NCI-H524 (cell line): ENCODE measurements at regions not wholly inside any gene's neighbourhood (a gene's known extent, or its start where the extent isn't known, plus 50 kb on each side); places are given as distances from the start of the nearest gene placed in this dataset.

Experiments
- DNase-seq, 2 experiments: peaks; one replicate each; lab custom pipeline; 2025; lab: John Stamatoyannopoulos, UW

DNA sequence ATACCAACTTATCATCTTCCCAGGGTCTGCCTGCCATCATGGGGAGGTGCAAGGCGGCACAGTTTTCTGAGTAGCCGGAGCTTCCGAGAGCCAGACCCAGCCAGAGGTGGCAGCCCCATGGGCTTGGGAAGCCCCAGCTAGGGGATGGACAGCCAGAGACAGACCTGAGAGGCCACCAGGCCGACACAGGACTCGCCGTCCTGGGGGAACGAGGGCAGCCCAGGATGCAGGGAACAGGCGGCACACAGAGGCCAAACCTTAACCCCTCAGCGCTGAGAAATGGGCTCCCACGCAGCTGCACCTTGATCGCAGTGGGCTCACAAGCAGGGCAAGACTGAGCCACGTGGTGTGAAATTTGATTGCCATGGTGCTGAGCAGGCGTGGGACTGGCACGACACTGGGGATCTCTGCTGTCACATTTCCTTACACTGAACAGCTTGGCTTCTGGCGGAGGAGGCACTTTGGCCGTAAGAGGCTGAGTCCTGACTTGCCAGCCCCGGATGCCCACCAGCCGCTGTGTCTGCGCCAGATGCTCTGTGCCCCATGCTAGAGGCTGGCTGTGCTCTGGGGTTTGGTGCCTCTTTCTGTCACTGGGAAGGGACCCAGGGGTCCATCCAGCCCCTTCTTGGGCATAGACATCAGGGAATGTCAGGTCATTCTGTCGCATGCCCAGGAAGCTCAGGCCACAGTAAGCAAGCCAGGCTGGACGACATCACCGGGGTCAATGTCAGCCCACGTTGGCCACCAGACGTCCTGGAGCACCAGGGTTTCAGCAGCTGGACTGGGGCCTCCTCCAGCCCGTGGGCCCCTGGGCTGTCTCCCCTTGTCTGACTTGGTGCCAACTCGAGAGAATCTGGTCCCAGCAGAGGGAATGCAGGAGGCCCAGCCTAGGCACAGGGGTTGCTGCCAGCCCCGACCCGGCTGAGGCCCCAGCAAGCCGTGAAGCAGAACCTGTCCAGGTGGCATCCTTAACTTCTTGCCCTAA, 312.1 kb upstream of the MYT1L start:
- DNase-seq, result peak; percentile 36 to 73

DNA sequence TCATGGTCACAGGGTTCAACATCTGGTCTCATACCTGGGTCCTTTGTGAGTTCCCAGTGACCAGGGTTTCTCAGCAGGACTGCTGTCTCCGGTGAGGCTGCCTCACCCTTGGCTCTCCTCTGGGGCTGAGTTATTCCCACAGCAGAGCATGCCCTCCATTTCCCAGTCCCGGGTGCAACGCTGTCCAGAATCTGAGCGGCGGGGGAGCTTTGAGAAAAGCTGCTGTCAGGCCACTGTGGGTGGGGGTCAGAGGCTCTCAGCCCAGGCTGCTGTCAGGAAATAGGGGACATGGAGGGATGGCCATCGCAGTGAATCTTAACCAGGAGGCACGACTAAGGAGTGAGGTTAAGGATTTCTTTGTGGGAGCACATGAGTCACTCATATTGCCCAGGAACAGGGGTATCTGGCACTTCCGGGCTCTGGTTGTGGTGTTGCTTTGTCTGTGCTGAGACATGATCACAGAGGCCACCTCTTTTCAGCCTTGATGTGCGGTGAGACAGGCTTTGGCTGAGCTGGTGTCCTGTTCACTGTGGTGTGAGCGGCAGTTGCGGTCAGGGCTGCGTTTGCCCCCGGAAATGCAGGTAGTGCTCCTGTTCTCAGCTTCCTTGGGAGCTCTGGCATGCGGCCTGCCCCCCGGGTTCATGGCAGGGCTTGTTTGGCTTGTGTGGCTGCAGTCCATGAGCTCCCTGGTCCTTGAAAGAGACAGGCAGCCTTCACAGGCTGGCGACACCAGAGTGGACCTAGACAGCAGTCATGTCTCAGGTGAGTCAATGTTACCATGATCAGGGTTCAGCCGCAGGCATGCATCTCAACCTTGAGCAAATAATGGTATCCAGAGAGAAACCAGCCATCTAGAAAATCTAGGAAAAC, 310.7 kb upstream of the MYT1L start:
- no peak for DNase-seq

DNA sequence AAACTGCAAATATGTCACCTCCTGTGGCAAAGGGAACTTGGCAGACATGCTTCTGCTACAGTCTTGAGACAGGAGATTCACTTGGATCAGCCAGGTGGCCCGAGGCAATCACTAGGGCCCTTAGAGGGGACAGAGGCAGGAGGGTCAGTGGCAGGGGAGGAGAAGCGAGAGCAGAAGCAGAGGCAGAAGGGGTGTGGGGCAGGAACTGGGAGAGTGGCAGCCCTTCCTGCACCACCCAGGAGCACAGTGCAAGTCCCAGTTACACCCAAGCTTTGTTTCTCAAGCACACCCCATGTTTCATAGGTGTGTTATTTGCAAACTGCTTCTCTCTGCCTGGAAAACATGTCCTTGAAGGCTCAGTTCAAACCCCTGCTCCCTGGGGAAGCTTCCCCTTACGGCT, 309.7 kb upstream of the MYT1L start:
- DNase-seq, result peak in 1 of 2 experiments; percentile 41

DNA sequence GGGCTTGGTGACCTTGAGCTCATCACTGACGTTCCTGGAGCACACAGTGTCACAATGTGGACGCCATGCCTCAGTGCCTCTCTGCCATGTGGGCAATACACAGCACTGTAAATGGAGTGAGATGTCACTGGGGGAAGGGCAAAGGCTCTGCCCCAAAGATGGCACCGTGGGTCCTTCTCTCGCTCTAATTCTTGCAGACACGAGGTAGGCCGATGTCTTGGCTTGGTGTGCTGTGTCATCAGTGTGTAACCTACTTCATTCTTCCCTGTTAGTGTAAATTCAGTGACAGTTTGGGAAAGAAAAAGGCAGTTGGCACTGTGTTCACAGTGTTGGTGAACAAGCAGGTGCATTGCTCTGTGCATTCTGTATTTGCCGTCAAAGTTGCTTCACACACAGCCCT, 309.3 kb upstream of the MYT1L start:
- DNase-seq, result peak in 1 of 2 experiments; percentile 41

DNA sequence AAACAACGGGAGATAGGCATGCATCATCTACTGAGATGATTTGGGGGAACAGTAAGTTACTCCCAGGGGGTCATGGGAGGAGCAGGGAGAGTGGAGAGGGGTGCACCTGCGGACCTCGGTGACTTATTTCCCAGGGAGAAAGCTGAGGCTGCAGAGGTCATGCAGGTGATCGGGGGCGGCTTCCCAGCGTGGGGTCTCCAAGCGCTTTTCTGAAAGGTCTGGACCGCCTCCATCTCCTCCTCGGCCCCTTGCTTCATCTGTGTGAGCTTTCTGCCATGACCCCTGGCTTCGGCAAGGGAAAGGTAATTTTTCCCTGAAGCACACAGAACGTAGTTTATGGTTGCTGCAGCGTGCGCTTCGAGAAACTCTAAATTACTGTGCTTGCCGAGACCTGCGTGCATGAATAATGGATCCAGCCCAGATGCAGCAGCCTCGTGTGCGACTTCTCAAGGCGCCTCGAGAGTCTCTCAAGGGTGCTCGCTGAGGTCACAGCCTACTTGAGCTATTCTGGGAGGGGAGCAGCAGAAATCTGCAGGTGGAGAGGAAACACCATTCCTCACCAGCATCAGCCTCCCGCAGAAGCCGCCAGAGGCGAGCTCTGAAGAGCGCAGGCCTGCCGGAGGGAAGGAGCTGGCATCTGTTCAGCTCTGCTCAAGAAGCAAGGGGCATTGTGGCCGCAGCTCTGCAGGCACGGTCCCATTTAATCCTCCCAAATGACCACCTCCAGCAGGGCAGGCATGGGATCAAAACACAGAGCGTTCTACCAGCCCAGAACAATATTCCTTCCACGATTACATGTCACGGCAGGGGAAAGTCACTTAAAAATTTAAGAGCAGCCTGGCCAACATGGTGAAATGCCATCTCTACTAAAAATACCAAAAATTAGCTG, 308.4 kb upstream of the MYT1L start:
- DNase-seq, result peak; percentile 85 to 98

DNA sequence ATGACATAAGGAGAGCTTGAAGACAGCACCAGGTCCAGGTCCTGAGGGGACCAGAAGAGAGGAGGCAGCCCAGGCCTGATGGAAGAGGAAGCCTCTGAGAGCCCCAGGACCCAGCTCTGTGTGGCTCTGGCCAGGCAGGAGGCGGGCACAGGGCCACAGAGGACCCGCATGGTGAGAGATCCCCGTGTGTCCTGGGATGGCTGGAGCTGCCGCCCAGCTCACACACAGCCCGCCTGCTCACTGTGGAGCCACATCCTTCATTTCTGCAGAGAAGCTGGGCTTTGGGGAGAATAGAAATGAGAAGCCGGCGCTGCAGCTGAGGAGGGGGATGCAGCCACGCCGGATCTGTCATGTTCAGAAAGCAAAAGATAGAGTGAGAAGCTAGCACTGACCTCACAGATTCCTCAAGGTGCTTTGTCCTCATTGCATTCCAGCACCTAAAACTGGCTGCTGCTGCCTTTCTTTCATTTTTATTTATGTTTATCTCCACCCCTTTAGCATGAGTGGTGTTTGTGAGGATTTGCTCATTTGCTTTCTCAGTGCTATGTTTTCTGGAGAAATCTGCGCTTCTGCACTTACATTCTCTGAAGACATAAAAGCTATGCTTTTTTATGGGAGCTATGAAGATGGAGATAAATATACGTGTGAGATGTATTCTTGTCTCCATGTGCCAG, 307.6 kb upstream of the MYT1L start:
- DNase-seq, result no peak

DNA sequence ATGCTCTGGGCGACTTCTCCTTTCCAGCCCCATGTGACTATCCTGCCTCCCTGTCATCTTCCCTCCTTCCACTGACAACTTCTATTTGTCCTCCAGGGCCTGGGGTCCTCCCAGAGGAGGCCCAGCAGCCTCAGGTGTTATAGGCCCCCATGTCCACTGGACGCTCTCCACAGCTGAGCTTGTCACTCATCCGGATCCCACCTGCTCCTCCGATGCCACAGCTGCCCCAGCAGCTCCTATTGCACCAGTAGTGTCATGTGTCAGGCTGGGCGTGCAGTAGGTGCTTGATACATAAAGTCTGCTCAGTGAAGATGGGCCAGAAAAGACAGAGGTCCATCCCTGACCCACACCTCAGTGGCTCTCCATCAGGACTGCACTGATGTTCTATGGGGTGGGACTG, 305.7 kb upstream of the MYT1L start:
- peak; percentile 43 to 88 for DNase-seq

DNA sequence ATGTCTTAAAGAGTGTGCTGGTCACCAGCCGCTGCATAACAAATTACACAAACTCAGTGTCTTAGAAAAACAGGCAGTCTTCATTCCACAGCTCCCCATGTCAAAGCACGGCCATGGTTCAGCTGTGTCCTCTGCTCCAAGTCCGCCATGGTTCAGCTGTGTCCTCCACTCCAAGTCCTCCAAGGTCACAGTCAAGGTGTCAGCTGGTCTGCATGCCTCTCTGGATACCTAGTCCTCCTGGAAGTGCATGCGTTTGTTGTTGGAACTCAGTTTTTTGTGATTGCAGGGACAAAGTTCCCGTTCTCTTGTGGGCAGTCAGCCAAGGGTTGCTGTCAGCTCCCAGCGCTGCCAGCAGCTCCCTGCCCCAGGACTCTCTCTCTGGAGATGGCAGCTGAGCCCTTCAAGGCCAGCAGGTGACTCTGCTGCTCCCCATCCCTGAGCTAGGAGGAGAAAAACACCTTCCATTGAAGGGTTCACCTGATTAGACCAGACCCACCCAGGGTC, 304.0 kb upstream of the MYT1L start:
- no peak for DNase-seq

DNA sequence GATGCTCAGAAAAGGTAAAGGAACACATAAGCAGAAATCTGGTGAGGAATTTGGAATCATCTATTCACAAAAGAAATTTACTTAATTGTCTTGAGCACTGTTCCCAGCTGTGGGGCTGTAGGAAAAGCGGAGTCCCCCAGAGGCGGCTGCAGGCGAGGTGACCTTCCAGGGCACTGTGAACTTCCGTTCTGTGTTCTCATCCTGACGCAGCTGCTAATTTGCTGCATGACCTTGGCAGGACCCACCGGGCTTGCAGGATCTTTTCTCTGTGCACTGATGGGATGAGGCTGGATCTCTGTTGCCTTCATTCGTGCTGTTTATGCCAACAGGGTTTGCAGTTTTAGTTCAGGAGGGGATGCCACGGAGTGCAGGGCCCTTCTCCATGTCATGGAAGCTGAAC, 301.9 kb upstream of the MYT1L start:
- DNase-seq, result no peak

DNA sequence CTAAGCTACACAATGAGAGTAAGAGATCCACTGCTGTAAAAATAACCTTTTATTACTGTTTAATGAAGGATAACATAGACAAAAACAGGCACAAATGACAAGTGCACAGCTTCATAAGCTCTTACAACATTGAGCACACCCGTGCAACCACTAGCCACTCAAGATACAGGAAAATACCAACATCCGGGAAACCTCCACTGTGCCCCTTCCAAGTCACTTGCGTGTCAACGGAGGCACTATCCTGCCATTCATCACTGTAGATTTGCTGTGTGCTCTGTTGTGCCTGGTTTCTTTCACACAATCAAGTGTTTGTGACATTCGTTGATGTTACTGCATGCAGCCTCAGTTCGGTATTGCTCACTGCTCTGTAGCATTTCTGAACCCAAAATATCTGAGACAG, 292.9 kb upstream of the MYT1L start:
- no peak for DNase-seq

DNA sequence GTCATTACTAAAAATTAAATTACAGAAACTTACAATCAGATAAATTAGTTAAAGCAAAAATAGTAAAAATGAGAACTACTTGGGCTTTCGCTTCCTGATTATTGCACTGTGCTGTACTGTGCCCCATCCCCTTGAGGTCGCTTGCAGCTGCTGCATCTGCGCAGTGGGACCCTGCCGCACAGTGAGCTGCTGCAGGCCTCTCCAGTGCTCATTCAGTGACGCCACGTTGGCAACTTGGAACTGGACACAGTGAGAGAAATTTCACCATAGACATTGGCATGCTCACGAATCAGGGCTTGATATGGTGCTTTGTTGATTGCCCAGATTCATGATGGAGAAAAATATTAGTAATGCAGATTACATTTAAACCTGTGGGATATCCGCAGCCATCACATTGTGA, 290.8 kb upstream of the MYT1L start:
- DNase-seq, result no peak

DNA sequence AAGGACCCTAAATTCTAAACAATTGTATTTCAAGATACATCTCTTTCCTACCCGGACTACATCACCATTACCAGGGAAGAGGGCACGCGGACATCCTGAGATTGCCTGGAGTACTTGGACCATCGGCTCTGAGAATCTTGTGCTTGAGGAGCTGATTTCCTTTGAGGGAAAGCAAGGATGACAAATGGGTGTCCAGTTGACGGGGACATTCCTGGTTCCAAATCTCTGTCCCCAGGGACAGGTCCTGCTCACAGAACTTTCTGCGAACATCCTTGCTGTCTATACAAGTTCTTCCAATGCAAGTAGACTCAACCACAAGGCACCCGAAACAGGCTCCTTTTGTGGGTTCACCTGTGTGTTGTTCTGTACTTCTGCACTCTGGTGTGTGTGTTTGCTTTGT, 289.5 kb upstream of the MYT1L start:
- DNase-seq, result no peak

DNA sequence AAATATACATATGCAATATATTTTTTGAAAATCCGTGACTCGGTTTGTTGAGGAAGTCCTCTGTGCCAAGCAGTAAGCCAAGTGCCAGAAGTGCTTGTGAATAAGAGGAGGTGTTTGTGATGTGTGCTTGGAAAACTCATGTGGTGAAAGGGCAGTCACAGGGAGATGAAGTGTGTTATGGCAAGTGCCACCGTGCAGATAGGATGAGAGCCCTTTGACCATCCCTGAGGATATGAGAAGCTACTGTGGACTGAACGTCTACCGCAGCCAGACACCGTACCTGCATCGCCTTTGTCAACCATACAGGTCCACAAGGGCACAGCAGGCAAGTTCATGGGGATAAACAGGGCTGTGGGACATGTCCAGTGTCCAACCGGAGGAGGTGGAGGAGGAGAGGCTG, 288.9 kb upstream of the MYT1L start:
- no peak for DNase-seq

DNA sequence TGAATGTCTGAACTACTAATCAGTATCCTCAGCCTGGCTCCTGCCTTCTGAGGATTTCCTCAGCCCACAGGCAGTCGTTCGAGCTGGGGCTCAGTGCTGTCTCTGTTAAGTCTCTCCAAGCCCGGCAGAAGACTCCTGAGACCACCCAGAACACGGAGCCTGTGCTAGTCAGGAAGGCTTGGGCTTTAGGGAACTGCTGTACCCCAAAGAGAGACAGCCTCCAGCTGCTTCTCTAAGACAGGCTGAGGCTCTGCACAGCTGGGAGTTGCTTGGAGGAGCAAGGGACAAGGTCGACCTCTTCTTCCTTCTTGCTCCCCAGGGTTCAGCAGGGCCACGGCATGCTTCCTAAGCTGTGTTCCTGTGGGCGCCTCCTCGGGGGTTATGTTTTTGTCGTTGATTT, 283.4 kb upstream of the MYT1L start:
- peak in 1 of 2 experiments; percentile 57 for DNase-seq

DNA sequence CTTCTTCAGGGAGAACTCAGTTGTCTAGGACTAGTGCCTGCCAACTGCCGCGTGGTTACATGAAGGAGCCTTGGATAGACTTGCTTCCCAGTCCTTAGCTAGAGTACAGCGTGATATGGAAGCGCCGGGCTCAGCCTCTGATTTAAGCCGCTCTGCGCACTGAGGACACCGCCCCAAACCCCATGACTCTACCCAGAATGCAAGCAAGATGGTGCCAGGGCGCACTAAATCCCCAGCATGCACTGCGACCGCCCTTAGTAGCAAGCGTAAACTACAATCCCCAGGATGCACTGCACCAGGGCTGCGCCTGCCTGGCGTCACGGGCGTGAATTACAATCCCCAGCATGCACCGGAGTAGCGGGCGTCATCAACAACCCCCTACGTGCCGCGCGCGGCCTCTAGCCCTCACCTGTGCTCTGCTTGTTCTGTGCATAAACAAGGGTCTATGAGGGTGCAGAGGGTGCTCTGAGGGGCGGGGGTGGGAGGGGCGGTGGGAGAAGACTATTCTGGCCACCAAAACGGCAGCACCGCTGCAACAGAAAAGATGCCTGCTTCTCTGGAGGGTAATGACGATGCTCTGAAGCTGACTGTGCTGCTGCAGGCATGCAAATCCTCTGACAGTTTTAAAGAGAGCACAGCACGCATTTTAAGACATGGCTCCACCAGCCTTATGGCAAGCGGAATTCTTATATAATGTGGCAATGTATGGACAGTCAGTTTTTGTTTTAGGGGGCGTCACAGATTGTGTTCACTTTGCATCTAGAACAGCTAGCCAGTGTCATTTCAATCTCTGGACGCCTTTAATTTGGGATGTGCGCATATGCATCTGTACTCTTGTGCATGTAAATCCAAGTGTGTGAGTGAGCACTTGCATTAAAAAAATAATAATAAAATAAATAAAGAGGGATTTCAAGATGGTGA, 282.5 kb upstream of the MYT1L start:
- peak; percentile 98 to 99 for DNase-seq

DNA sequence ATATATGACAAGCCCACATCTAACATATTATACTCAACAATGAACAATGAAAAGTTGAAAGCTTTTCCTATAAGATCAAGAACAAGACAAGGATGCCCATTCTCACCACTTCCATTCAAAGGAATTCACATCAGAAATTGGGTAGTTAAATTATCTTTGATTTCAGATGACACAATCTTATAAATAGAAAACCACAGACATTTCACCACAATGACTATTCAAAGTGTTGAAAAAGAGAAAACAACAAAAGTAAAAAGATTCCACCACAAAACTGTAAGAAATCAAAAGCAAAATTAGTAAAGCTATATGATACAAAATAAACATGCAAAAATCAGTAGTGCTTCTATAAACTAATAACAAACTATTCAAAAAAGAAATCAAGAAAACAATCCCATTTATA, 279.7 kb upstream of the MYT1L start:
- no peak for DNase-seq

DNA sequence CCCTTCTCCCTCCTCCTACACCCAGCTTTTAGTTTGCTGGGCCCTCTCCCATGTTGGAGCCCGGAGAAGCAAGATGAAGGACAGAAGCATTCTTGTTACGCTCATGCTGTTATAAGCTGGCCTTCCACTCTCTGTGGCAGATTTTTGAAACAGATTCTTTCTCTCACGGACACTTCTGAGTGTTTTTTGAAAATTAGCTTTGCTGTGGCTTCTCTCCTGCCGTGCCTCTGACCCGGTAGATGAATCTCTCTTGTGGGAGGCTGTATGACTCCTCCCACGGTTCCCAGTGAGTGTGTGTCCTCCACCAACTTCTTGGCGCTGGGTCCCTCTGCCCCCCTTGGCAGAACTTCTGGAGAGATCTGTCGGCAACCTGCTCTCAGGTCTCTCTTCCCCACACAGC, 269.3 kb upstream of the MYT1L start:
- DNase-seq, result no peak

DNA sequence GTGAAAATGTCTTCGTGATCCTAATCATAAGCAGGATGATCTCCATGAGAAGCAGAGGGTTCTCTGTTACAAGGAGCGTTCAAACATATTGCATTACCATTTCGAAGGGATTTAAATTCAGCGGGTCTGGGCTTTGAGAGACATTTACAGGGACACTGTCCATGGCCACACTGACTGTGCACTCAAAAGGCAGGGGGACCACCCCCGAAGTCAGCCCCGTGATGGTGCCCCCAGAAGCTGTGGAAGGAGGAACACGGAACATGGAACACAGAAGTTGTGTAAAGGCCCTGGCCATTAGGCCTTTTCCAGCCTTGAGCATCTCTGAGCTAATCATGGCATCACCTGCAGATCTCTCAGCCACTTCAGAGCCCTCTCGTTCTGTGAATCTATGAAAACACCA, 268.4 kb upstream of the MYT1L start:
- no peak for DNase-seq

DNA sequence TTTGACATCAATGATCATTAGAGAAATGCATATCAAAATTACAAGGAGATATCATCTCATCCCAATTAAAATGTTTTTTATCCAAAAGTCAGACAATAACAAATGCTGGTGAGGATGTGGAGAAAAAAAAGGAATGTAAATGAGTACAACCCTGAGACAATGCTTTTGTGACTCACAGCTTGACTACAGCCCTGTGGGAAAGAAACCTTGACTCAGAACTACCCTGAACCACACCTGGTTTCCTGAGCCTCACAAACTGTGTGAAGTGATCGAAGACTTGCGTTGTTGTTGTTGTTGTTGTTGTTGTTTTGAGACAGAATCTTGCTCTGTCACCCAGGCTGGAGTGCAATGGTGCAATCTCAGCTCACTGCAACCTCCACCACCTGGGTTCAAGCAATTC, 266.6 kb upstream of the MYT1L start:
- DNase-seq, result no peak

DNA sequence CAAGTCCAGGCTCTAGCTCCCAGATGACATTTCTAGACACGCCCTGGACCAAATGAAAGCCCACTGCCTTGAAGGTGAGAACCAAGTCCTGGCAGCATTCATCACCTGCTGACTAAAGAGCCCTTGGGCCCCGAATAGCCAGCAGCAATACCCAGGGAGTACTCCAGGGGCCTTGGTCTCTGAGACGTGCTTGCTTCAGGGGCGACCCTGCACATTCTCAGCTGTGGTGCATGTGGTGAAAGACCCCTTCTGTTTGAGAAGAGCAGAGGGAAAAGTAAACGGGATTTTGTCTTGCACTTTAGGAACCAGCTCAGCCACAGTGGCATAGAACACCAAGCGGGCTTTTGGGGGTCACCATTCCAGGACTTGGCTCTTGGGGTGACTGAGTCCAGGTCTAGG, 260.5 kb upstream of the MYT1L start:
- peak in 1 of 2 experiments; percentile 60 for DNase-seq
